Motor neuron (in vitro differentiated cells): ENCODE measurements at regions not wholly inside any gene's neighbourhood (a gene's known extent, or its start where the extent isn't known, plus 50 kb on each side); places are given as distances from the start of the nearest gene placed in this dataset.

Experiments
- ATAC-seq, 8 experiments: fragments of 200-7000 bp; cut with Tn5 transposase; replicated peaks in 6 of 8; 2 replicates each; pipeline ENCODE4 v1.8.0; 2021; ENCODE audit warnings: mild to moderate bottlenecking in 8 of 8, moderate library complexity in 8 of 8
- H3K27ac ChIP-seq, 2 donors: fragments of 250-450 bp; sonication (Bioruptor Pico); 2 replicates each; pipeline ENCODE4 v1.9.0; 2021; ENCODE audit warnings: antibody characterized with exemption in 2 of 2, mild to moderate bottlenecking in 2 of 2, moderate library complexity in 1 of 2
- H3K4me1 ChIP-seq, 2 donors: fragments of 250-450 bp; sonication (Bioruptor Pico); replicated peaks in 1 of 2; 2 replicates each; pipeline ENCODE4 v1.6.1; 2021; ENCODE audit warnings: antibody characterized with exemption in 2 of 2, mild to moderate bottlenecking in 2 of 2, moderate library complexity in 1 of 2
- H3K4me3 ChIP-seq, 5 donors: fragments of 250-450 bp; sonication (Bioruptor Pico); 2 replicates each; pipeline ENCODE4 v1.9.0; 2021; ENCODE audit warnings: antibody characterized with exemption in 5 of 5, mild to moderate bottlenecking in 5 of 5, moderate library complexity in 4 of 5
- WGBS, 10 experiments: fragments of 450-650 bp; shearing (Covaris generic); methylation state at CpG; one replicate each; pipeline ENCODE4 v1.0.0; 2022; 5-methylcytosine and 5-hydroxymethylcytosine counted together
- in situ Hi-C, 9 experiments: fragments of 400-800 bp; cut with MboI; loops; one replicate each; pipeline ENCODE4 v1.15.0; 2021; ENCODE audit warnings: low sequenced_read_pairs in 9 of 9, low pct_unique_long_range_greater_than_20kb in 2 of 9; ENCODE audit not compliant: unreplicated experiment in 9 of 9

- no peak overlapping the region for H3K4me3 ChIP-seq
- in situ Hi-C loops, result loop anchor here in 1 of 9 experiments (25.0 kb wide), 1 partner anchor 880 kb away; no protein-coding TSS in a partner anchor
- peaks cover 0 to 6% of the 10 kb centered on the region in 2 donors for H3K4me1 ChIP-seq
- no peak overlapping the region for H3K27ac ChIP-seq
- no peak for ATAC-seq
Measured at GRCh38 chr4:43757147-43757546, 691.5 kb downstream of the KCTD8 start.

- Histone ChIP-seq H3K27ac (peak overlapping the region in 1 of 2 donors; percentile 13), H3K4me3 (no peak overlapping the region), H3K4me1 (peaks cover 0 to 6% of the 10 kb centered on the region in 2 donors)
- WGBS, 10 experiments, result 38 to 100% (median 92%) methylated on average over 1 of the region's 1 CpG; no CpG with 5 or more reads in 4 of the 10 experiments
- in situ Hi-C loops, result loop anchor here in 1 of 9 experiments (25.0 kb wide), 1 partner anchor 878 kb away; no protein-coding TSS in a partner anchor
- ATAC-seq, result peak in 3 of 8 experiments; percentile 43 to 57 (median 55)
Measured at GRCh38 chr4:43758836-43759235, 689.8 kb downstream of the KCTD8 start.

GRCh38 chr4:43763029-43763610 is 685.5 kb downstream of the KCTD8 start:
- Histone ChIP-seq H3K4me3 (no peak overlapping the region), H3K4me1 (peaks cover 0 to 6% of the 10 kb centered on the region in 2 donors), H3K27ac (no peak overlapping the region)
- in situ Hi-C loops, result loop anchor here in 1 of 9 experiments (25.0 kb wide), 1 partner anchor 874 kb away; no protein-coding TSS in a partner anchor
- peak in 1 of 8 experiments; percentile 36 for ATAC-seq
- WGBS, 10 experiments, result 0 to 100% (median 57%) methylated on average over 1 to 4 of the region's 4 CpGs; no CpG with 5 or more reads in 1 of the 10 experiments

GRCh38 chr4:43765514-43765913 is 683.1 kb downstream of the KCTD8 start:
- Histone ChIP-seq H3K4me1 (no peaks in the 10 kb centered on the region), H3K27ac (no peak overlapping the region), H3K4me3 (no peak overlapping the region)
- ATAC-seq, result no peak
- in situ Hi-C loops, result loop anchor here in 1 of 9 experiments (25.0 kb wide), 1 partner anchor 872 kb away; no protein-coding TSS in a partner anchor
- 0 to 80% (median 52%) methylated on average over 1 to 2 of the region's 2 CpGs; no CpG with 5 or more reads in 2 of the 10 experiments for WGBS, 10 experiments

GRCh38 chr4:43766648-43767047 is 682.0 kb downstream of the KCTD8 start:
- no peak overlapping the region for H3K4me3 ChIP-seq
- no peak overlapping the region for H3K27ac ChIP-seq
- no peaks in the 10 kb centered on the region for H3K4me1 ChIP-seq
- in situ Hi-C loops, result loop anchor here in 1 of 9 experiments (25.0 kb wide), 1 partner anchor 871 kb away; no protein-coding TSS in a partner anchor
- ATAC-seq, result no peak

GRCh38 chr4:43776371-43776770 is 672.2 kb downstream of the KCTD8 start:
- WGBS, 10 experiments, result 20 to 100% (median 71%) methylated on average over 1 of the region's 1 CpG; no CpG with 5 or more reads in 2 of the 10 experiments
- in situ Hi-C loops, result no loop called here
- Histone ChIP-seq H3K4me3 (no peak overlapping the region), H3K4me1 (no peaks in the 10 kb centered on the region), H3K27ac (no peak overlapping the region)
- no peak for ATAC-seq

GRCh38 chr4:43778187-43778915 is 670.3 kb downstream of the KCTD8 start:
- Histone ChIP-seq H3K27ac (no peak overlapping the region), H3K4me3 (no peak overlapping the region), H3K4me1 (no peaks in the 10 kb centered on the region)
- in situ Hi-C loops, result no loop called here
- 0 to 100% (median 73%) methylated on average over 1 to 3 of the region's 3 CpGs; no CpG with 5 or more reads in 3 of the 10 experiments for WGBS, 10 experiments
- peak in 1 of 8 experiments; percentile 50 for ATAC-seq

- no peak for ATAC-seq
- Histone ChIP-seq H3K27ac (no peak overlapping the region), H3K4me1 (no peaks in the 10 kb centered on the region), H3K4me3 (no peak overlapping the region)
- in situ Hi-C loops, result no loop called here
Measured at GRCh38 chr4:43781125-43781524, 667.5 kb downstream of the KCTD8 start.

GRCh38 chr4:43782391-43782790 is 666.2 kb downstream of the KCTD8 start:
- in situ Hi-C loops, result no loop called here
- H3K27ac ChIP-seq, result no peak overlapping the region
- ATAC-seq, result no peak
- WGBS, 10 experiments, result 35 to 100% (median 73%) methylated on average over 1 to 3 of the region's 3 CpGs
- H3K4me3 ChIP-seq, result no peak overlapping the region
- no peaks in the 10 kb centered on the region for H3K4me1 ChIP-seq

GRCh38 chr4:43816116-43816515 is 632.5 kb downstream of the KCTD8 start:
- in situ Hi-C loops, result no loop called here
- 0 to 44% (median 17%) methylated on average over 1 of the region's 1 CpG; no CpG with 5 or more reads in 4 of the 10 experiments for WGBS, 10 experiments
- Histone ChIP-seq H3K4me1 (no peaks in the 10 kb centered on the region), H3K27ac (no peak overlapping the region), H3K4me3 (no peak overlapping the region)
- ATAC-seq, result no peak

- no peak for ATAC-seq
- Histone ChIP-seq H3K27ac (no peak overlapping the region), H3K4me1 (no peaks in the 10 kb centered on the region), H3K4me3 (no peak overlapping the region)
- whole genome bisulfite sequencing, 10 experiments, result 0 to 100% (median 64%) methylated on average over 1 to 2 of the region's 2 CpGs; no CpG with 5 or more reads in 3 of the 10 experiments
- in situ Hi-C loops, result no loop called here
Measured at GRCh38 chr4:43822621-43823020, 626.0 kb downstream of the KCTD8 start.

GRCh38 chr4:43835869-43836268 is 612.7 kb downstream of the KCTD8 start:
- ATAC-seq, result no peak
- Histone ChIP-seq H3K4me3 (no peak overlapping the region), H3K4me1 (no peaks in the 10 kb centered on the region), H3K27ac (no peak overlapping the region)
- in situ Hi-C loops, result no loop called here

- H3K4me1 ChIP-seq, result no peaks in the 10 kb centered on the region
- in situ Hi-C loops, result no loop called here
Measured at GRCh38 chr4:43837171-43837570, 611.4 kb downstream of the KCTD8 start.

GRCh38 chr4:43837604-43838003 is 611.0 kb downstream of the KCTD8 start:
- Histone ChIP-seq H3K4me1 (no peaks in the 10 kb centered on the region), H3K4me3 (no peak overlapping the region), H3K27ac (no peak overlapping the region)
- ATAC-seq, result no peak
- in situ Hi-C loops, result no loop called here

More at GRCh38 chr4:43837171-43837570, 611.4 kb downstream of the KCTD8 start:
- no peak for ATAC-seq
- no peak overlapping the region for H3K4me3 ChIP-seq
- H3K27ac ChIP-seq, result no peak overlapping the region
